CD4-positive, alpha-beta T cell treated with Interleukin-2 at 100 ng/mL for 4 hours (primary cell): ENCODE measurements at regions not wholly inside any gene's neighbourhood (a gene's known extent, or its start where the extent isn't known, plus 50 kb on each side); places are given as distances from the start of the nearest gene placed in this dataset.

ENCODE experiments used
- DNase-seq: peaks from one replicate; pipeline ENCODE4 v3.0.0-alpha.2; 2020; ENCODE audit warnings: low spot score

DNA sequence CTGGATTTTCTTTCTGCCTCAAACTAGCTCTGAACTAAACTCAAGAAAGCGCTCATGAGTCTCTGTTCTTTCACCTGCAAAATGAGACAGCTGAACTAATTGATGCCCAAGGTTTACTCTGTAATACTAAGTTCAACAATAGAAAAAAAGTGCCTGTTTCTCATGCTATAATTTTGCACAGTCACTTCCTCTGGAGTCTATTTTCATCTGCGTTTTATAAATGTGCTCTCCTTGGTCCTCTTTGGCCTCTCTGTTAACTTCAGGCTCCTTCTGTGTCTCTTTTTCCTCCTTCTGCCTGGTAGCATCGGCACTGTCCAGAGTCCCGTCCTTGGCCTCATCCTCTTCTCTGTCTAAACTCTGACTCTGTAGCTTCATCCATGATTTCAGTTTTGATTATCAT, 311.9 kb upstream of the TLE4 start:
- DNase-seq: no peak

DNA sequence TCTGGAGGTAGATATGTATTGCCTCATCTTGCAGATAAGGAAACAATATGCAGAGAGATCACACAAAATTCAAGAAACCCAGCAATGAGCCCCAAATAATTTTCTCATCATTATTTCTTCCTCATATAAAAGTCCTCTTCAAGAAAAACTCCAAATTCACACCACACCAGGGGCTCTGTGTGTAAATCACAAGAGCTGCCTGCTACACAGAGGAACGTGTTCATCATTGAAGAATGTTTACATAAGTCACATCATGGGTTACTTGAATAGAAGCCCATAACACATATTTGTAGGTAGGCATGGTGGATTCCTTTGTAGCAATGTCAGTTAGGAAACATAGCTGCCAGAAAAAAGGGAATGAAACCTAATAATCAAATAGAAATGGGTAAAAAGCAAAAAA, 308.1 kb upstream of the TLE4 start:
- no peak for DNase-seq

DNA sequence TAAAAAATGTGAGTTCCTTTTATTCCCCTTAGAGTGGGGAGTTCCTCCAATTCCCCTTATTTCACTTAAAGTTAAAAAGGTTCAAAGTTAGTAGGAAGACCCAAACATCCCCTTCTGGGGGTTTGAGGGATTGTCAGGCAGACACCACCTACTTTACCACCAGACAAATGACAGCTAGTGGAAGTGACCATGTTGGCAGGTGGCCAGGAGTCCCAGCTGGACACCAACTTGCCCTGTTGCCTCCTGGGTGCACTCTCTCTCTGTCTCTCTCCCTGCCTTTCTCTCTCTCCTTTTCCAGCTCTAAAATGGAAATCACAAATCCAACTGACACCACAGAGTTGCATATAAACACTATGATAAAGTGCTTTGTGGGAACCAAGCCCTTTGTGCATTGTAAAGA, 307.7 kb upstream of the TLE4 start:
- DNase-seq: no peak

DNA sequence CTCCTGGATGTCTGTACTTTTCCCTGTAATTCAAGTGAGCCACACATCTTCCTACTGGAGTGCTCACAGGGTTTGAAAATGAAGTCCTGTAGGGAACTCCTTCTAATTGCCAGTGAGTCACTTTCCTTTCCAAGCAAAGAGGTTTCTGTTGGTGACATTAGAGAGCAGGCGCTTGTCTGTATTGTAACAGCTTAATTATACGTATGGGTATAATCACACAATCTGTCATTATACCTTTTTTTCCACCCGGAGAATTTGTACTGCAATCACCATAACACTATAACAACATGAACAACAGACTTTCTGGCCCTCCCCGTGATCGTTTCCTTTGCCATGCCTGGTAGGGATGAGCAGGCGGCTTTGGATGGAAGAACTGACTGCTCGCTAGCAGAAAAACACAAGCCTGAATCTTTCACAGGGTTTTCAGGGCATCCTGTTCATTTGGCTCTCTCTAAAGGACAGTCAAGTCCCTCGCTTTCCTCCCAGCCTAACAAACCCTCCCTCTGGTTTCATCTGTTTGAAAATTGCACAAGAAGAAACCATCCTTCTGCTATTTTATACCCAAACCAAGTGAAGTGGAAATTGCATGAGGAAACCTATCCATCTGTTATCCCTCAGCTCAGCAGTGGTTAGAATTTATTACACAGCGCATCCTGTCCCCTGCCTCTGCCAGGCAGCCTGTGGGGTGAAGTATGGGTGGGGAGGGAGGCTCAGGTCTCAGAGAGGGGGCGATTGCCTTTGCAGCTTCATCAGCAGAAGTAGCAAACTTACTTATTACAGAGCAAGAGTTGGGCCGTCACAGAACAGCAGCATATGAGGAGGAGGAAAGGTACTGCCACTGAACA, 307.0 kb upstream of the TLE4 start:
- DNase-seq: no peak

DNA sequence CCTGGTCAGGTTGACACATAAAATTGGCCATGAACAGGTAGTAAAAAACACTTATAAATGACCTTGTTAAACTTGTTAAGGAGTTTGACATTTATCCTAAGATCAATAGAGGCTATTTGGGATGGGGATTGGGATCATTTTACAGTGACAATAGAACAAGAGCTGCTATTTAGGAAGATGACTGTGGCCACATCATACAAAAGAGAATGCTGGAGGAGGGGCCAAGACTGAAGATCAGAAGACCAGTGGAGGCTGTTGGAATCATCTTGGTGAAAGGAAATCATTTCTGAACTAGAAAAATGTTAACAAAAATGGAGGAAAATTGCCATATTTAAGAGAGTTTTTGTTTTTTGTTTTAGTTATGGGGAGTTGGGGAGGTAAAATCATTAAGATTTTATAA, 304.8 kb upstream of the TLE4 start:
- DNase-seq: no peak

DNA sequence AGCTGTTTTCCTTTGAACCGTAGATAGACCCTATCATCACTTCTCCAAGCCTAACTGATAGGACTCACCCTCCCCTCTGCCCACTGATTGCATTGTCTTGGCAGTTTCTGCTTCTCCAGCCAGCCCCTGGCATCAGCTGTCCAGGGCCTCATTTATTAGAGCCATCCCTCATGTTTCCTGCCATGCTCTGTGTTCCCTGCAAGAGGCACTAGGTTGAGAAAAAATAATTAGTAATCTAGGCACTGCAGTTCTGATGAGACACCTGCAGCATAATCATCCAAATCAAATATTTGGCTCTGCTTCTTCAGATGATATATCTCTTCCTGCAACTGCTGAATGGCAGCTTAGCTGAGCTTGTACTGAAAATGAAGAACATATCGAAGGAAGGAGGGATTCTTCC, 303.0 kb upstream of the TLE4 start:
- no peak for DNase-seq

DNA sequence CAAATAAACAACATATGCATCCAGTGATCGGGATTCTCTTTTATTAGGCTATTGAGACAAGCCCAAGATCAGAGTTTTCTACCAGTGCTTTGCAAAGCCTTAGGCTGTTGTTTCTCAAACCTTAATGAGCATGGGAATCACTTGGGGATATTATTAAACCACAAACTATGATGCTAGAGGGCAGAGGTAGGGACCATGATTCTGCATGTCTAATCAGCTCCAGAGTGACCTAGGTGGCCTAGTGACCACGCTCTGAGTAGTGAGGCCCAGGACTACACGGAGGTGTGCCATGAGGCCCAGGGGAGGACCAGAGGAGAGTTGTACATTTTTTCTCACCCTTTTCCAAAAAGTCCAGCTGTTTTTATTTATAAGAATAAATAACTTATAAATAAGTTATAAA, 298.5 kb upstream of the TLE4 start:
- DNase-seq: no peak

DNA sequence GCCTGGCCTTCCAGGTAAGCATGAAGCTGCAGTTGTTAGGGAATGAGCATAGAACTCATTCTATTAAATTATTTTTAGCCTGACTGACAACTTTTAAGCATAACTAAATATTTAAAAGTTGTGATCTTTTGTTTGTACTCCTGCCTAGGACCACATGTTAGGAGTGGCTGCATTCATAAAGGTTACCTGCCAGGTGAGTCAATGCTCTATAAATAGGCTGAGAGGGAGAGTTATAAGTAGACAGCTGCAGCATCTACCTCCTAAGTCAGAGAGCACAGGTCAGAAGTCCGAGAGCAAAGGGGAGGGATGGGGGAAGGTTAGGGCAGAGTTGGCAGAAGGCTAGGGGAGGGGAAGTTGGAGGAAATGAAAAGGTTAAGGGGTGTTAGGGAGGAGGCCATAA, 292.4 kb upstream of the TLE4 start:
- DNase-seq: no peak

DNA sequence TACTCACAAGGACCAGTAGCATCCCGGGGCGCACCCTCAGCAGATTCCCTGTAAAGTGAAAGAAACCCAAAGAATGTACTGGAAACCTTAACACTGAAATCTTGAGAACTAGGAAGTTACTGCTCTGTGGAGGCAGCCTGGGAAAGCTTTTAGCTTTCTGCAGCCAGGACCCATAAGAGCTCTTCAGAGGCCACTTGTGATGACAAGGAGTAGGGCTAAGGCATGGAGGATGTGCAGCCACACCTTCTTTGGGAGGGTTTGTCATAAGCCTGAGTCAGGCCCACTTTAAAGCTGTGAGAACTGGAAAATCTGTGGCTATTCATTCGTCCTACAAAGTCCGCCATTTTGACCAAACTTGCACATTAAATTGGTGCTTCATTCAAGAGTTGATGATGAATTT, 291.1 kb upstream of the TLE4 start:
- DNase-seq: no peak

DNA sequence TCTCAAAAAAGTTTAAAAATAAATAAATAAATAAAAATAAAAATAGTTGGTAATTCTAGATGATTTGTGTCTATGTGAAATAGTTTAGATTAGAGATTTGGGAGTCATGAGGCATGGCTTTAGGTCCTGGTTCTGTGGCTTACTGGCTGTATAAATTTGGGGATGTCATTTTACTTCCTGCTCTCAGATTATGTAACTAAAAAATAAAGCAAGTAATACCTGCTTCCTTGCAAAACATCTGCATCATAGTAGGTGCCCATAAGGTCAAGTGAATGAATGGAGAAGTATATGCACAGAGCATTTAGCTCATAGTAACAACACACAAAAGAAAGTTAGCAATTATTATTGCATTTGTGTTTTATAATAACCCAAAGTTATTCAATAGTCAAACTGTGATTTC, 287.7 kb upstream of the TLE4 start:
- no peak for DNase-seq

DNA sequence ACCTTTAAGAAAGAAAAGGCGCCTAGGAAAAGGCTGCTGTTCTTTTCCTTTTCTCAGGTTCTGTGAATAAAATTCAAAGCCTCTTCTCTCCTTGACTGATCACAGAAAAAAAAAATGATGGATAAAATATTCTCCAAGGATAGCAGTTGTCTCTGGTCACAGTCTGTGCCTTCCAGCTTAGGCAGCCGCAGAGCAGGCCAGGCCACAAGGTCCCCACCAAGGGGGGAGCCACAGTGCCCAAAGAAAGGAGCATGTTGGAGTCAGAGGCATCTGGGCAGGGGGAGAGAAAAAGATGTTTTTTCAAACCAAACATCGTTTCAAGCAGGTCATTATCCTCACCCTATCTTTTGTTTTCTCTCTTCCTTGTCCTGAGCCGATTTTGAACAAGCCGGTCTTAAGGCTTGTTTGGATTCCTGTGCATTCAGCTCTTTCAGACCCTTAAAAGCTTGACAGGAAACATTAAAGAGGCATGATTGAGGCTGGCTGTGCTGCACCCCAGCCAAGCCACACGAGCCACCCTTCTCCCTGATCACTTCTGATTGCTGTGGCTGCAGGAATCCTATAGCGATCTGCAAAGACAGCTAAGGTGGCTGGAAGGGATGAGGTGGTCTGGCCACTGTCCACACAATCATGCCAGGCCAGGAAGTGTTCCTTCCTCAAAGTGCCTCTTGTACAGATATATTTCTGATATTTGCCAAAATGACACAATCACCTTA, 284.6 kb upstream of the TLE4 start:
- DNase-seq: no peak

DNA sequence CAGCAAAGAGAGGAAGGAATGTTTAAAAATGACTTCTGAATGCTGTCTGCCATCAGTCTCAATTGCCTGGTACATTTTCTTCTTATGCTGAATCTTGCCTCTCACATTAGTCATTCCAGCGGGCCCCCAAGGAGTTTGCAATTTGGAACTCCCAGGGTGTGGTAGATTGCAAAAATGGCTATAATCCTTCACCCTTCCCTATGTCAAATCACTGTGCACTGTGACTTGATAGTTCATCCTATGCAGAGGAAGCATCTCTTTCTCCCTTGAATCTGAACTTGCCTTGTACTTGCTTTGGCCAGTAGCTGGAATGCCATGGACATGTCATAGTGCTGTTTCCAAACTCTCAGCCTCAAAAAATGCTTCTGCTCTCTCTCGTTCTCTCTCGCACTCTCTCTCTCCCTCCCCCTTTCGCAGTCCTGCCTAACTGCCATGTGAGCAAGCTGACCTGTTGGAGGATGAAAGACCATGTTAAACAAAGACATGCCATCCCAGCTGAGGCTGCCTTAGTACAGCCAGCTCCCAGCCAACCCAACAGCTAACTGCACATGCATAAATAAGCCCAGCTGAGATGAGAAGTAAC, 284.0 kb upstream of the TLE4 start:
- DNase-seq: no peak

DNA sequence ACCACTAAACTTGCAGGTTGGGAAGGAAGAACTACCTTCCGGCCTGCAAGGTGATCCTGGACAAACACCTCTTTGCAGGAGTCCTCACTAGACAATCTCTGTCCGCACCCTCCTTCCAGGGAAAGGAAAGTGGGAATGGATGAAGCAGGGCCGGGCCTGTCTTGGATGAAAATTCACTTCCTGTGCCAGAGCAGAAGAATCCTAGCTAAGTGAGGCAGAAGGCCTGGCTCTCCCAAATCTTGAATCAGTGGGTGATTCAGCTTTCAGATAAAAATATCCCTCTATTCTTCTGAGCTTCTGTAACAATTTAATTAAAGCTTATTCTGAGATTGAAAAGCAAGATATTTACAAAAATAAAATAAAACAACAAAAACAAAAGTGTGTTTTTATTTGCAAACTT, 281.9 kb upstream of the TLE4 start:
- DNase-seq: no peak

DNA sequence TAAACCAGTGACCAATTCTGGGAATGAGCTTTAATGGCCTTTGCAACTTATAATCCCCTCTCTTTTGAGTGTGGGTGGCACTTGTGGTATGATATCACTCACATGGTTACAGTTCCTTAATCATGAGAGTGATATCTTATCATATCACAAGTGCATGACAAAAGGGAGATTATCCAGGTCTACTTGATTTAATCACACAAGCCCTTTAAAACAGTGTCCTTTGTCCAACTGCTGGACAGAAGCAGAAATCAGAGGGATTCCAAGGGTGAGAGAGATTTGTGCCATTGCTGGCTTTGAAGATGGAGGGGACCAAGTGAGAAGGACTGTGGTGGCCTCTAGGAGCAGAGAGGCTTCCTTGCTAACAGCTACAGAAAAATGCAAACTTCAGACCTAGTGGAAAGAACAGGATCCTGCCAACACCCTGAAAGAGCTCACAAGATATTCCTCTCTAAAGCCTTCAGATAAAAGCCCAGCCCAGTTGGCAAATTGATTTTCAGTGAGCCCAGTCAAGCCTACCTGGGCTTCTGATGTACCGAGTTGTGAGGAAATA, 279.0 kb upstream of the TLE4 start:
- no peak for DNase-seq

DNA sequence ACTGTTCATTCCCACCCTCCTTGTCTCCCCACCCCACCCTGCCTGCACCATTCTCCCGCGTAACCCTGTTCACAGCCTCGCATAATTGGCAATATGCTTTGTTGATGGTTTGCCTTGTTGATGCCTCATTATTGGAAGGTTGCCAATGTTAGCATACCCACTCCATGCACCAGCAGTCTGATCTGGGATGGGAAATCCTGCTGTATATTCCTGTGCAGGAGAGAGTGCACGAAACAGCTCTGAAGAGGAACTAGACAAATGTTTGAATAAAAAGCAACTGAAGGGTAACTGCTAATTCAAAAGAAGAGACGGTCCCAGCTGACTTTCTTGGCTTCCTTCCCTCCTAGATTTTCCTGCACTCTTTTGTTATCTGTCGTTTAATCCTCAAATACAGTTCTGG, 271.7 kb upstream of the TLE4 start:
- no peak for DNase-seq

DNA sequence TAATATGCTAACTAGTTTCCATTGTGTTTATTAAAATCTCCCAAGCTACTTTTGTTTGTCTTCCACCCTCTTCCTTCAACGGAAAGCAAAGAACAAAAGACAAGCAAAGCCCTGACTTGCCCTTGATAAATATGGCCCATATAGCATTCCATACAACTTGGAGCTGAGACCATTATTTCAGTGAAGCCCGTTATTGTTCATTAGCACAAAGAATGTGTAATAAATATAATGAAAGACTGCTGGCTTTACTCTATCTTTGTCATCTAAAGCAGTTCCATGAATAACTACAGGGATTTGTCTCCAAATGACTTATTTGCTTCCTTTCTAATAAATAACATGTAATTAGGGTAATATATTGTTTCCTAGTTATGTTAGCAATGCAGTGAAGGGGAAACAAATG, 270.7 kb upstream of the TLE4 start:
- DNase-seq: no peak

DNA sequence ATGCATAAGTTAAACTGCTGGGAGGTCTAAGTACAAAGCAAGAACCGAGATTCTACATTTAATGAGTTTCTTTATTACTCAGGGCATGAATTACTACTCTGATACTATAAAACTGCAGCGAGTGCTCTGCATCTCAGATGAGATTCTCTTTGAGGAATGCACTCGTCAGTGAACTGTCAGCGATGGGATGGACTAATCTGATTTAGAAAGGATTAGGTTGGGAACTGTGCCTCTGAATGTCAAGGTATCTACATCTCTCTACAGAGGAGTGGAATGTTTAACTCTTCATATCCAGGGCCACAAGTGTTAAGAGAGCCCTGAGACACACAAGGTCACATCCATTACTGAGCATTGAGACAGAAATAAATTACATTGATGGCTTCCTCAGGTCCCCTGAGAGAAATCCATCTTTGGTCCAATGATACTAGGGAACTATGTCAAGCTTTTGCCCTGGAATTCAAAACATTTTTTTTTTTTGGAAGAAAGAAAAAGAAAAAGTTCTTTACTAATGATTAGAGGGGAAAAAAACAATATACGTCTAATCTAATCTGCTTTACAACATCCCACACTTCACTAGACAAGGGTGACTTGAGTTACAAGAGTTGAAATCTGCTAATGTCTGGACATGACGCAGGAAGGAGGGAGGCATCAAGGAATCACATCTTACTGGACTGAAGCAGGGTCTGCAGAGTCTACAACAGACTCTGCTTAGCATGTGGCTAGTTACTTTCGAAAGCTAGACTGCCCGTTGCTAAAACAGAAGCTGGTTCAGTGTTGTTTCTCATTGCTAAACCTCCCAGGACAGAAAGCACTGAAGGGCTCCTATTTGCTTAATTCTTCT, 270.0 kb upstream of the TLE4 start:
- DNase-seq: no peak

DNA sequence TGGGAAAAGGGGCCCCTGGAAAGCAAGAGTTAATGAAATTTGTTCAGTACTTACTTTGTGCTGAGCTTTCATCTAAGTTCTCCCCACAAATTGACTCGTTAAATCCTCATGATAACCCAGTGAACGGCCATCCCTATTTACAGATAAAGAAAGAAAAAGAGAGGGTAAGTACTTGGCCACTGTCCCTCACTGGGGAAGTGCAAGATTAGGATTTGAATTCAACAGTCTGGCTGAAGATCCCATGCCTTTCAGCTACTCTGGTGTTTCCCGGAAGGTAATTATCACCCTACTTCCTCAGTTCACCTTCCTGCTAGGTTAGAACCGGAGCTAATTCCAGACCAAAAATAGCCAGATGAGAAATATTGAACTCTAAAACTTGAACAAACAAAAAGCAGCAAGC, 269.2 kb upstream of the TLE4 start:
- no peak for DNase-seq

DNA sequence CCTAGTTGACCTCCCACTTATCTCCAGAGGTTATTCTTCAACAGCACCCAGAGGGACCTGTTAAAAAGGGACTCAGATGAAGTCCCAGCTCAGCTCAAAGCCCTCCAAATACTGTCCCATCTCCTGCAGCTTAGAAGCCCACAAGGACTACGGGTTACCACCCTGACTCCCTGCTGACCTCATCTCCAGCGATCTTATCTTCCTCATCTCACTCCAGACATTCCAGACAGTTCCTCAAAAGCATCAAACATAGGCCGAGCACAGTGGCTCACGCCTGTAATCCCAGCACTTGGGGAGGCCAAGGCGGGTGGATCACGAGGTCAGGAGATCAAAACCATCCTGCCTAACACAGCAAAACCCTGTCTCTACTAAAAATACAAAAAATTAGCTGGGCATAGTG, 263.8 kb upstream of the TLE4 start:
- no peak for DNase-seq

DNA sequence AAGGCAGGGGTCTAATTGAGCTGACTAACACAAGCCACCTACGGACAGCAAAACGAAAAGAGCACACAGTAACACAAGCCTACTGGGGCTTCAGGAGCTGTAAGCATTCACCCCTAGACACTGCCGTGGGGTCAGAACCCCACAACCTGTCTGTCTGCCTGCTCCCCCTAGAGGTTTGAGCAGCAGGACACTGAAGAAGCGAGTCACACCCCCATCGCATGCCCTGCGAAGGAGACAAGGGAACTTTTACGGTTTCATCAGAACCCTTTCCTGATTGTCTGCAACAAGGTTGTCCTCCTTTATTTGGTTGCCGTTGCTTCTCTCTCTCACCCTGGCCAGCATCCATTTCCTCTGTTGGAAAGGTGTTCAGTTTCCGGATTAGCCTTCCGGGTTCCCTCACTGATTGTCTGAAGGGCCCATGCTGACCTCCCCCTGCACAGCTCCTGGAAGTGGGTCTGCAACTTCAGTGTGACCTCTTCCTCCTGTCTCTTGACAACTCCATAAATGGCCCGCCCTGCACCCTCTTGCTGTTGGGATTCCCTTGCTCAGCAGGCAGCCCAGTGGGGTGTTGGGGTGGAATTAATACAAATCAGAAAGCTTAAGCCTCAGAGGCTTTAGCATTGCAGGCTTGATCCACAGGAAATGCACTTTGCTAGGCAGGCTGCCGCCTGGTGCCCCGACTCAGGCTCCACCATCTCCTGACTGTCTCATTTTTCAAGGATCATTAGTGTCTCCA, 258.9 kb upstream of the TLE4 start:
- DNase-seq: no peak

DNA sequence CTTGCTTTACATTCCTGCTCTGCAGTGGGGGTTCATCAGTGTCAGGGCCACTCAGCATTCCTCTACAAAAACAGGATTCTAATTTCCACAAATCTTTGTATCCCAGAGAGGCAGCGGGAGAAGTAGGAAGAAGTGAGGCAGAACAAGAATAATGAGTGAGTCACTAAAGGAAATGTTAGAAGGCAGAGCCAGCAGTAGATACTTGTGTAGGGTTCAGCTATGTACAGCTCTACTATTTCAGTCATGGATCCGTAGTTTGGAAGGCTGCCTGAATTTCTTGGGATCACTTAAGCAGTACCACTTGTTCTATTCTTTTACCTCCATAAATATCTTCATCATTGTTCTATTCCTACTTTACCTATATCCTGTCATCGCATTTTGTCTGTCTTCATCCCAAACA, 246.3 kb upstream of the TLE4 start:
- DNase-seq: no peak

DNA sequence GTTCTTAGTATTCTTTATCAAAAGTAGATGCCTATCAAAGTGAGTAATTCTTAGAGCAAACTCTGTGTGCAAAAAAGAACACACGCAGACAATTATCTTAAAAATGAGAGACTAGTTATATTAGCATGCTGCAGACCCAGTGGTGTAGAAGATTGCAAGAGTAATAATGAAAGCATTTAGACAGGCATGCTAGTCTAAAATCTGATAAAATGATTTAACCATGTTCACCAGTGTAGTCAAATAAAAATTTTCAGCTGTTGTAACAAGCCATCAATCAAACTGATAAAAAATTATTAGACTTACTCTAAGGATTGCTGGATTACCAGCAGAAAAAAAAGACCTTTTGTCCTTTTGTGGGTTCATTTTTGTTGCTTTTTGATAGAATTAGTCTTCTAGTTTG, 241.9 kb upstream of the TLE4 start:
- DNase-seq: no peak
